HepG2 (cell line): ENCODE measurements at regions not wholly inside any gene's neighbourhood (a gene's known extent, or its start where the extent isn't known, plus 50 kb on each side); places are given as distances from the start of the nearest gene placed in this dataset.

Source experiments
- ATAC-seq: fragments of 200-7000 bp; cut with Tn5 transposase; 3 replicates; pipeline ENCODE4 v1.9.1; 2020; ENCODE audit warnings: mild to moderate bottlenecking, moderate library complexity
- BruUV-seq: library from RNA; stranded (reverse); fragments of 400-500 nt; replicated peaks from 2 replicates; lab custom pipeline; 2021; lab: Mats Ljungman, UMichigan
- CTCF ChIA-PET: fragments of 300-600 bp; formaldehyde crosslinking; extraction: SDS; loops from one replicate; lab custom pipeline; 2021; ENCODE audit warnings: low total read pairs, inconsistent platforms, low intra/inter-chr PET ratio; lab: Yijun Ruan, JAX
- POLR2A ChIA-PET: fragments of 350-600 bp; sonication (Branson Sonifier 250); formaldehyde crosslinking; loops from one replicate; lab custom pipeline; 2020; ENCODE audit warnings: antibody characterized with exemption, inconsistent platforms; lab: Yijun Ruan, JAX
- DNase-seq: peaks from one replicate; pipeline ENCODE4 v3.0.0-alpha.2; 2015; ENCODE audit warnings: low spot score
- FAIRE-seq: peaks from 3 replicates; lab custom pipeline; 2011; peaks lifted over from hg19 to GRCh38; lab: Jason Lieb, UNC
- H2AFZ ChIP-seq: one replicate; pipeline ENCODE4 v1.6.1; 2011; ENCODE audit warnings: low read length, inconsistent platforms
- H3K27ac ChIP-seq: fragments of 300-600 bp; 3 replicates; pipeline ENCODE4 v1.8.0; 2011; ENCODE audit warnings: mixed run types, mild to moderate bottlenecking, mixed read lengths, low read length, inconsistent platforms; ENCODE audit not compliant: insufficient read depth; ENCODE audit errors: extremely low read length
- H3K27me3 ChIP-seq, 2 experiments: fragments of 200-600 bp in 1 of 2; 2 replicates in 1 of 2; 3 replicates in 1 of 2; pipeline versions ENCODE4 v1.6.0 to v1.8.0; 2011; ENCODE audit warnings: low read length in 2 of 2, mild to moderate bottlenecking in 2 of 2, moderate library complexity in 2 of 2, inconsistent platforms in 1 of 2; ENCODE audit not compliant: insufficient read depth in 2 of 2, control insufficient read depth in 1 of 2
- H3K36me3 ChIP-seq, 2 experiments: fragments of 200-600 bp in 1 of 2; replicated peaks in 1 of 2; 2 replicates in 1 of 2; 3 replicates in 1 of 2; pipeline versions ENCODE4 v1.5.1 to v1.8.0; 2011; ENCODE audit warnings: low read length in 2 of 2, inconsistent platforms in 1 of 2; ENCODE audit not compliant: insufficient read depth in 2 of 2, control insufficient read depth in 1 of 2
- H3K4me1 ChIP-seq: 2 replicates; pipeline ENCODE4 v1.5.1; 2012; ENCODE audit warnings: low read length, inconsistent platforms; ENCODE audit not compliant: insufficient read depth
- H3K4me2 ChIP-seq: 2 replicates; pipeline ENCODE4 v1.6.0; 2011; ENCODE audit warnings: low read depth, low read length, inconsistent platforms
- H3K4me3 ChIP-seq, 3 experiments: fragments of 200-600 bp in 1 of 3; sonication (generic), shearing (Covaris generic) in 1 of 3; replicated peaks in 1 of 3; 2 replicates each; pipeline ENCODE4 v1.5.1; 2011 to 2016; ENCODE audit warnings: low read length in 3 of 3, inconsistent platforms in 2 of 3, low read depth in 2 of 3, mild to moderate bottlenecking in 2 of 3, control low read depth in 1 of 3, mixed read lengths in 1 of 3; ENCODE audit not compliant: insufficient read depth in 1 of 3
- H3K79me2 ChIP-seq: one replicate; pipeline ENCODE4 v1.6.1; 2011; ENCODE audit warnings: low read length, inconsistent platforms; ENCODE audit not compliant: insufficient read depth
- H3K9ac ChIP-seq: 2 replicates; pipeline ENCODE4 v1.6.0; 2011; ENCODE audit warnings: mild to moderate bottlenecking, low read depth, low read length, inconsistent platforms; ENCODE audit not compliant: insufficient read depth
- H3K9me3 ChIP-seq: 2 replicates; pipeline ENCODE4 v1.5.1; 2012; ENCODE audit warnings: mild to moderate bottlenecking, low read length
- H4K20me1 ChIP-seq: 2 replicates; pipeline ENCODE4 v1.6.0; 2011; ENCODE audit warnings: inconsistent platforms, mild to moderate bottlenecking, low read length, moderate library complexity; ENCODE audit not compliant: insufficient read depth
- ARID2 ChIP-seq: sonication (generic); formaldehyde crosslinking; IDR thresholded peaks from 2 replicates; pipeline ENCODE4 v1.8.1; 2022; ENCODE audit warnings: mild to moderate bottlenecking, missing genetic modification reagents, borderline replicate concordance
- HOXD1 ChIP-seq: sonication (generic); formaldehyde crosslinking; IDR thresholded peaks from 2 replicates; pipeline ENCODE4 v1.5.0; 2020; ENCODE audit warnings: missing genetic modification reagents
- TBX2 ChIP-seq: sonication (generic); formaldehyde crosslinking; IDR thresholded peaks from 2 replicates; pipeline ENCODE4 v1.5.0; 2020; ENCODE audit warnings: missing genetic modification reagents, mild to moderate bottlenecking, borderline replicate concordance
- ZNF263 ChIP-seq: sonication (generic); formaldehyde crosslinking; IDR thresholded peaks from 2 replicates; pipeline ENCODE4 v1.4.0; 2020; ENCODE audit warnings: missing genetic modification reagents
- ZNF572 ChIP-seq: sonication (generic); formaldehyde crosslinking; IDR thresholded peaks from 2 replicates; pipeline ENCODE4 v1.5.1; 2020; ENCODE audit warnings: mild to moderate bottlenecking, missing genetic modification reagents
- ZNF589 ChIP-seq: sonication (generic); formaldehyde crosslinking; conservative IDR thresholded peaks from 2 replicates; pipeline ENCODE4 v1.8.0; 2022; ENCODE audit warnings: mild to moderate bottlenecking, moderate library complexity, missing genetic modification reagents
- ZNF761 ChIP-seq: sonication (generic); formaldehyde crosslinking; conservative IDR thresholded peaks from 2 replicates; pipeline ENCODE4 v1.4.0; 2020; ENCODE audit warnings: mild to moderate bottlenecking, missing genetic modification reagents
- ZNF891 ChIP-seq: sonication (generic); formaldehyde crosslinking; IDR thresholded peaks from 2 replicates; pipeline ENCODE4 v1.5.0; 2020; ENCODE audit warnings: mild to moderate bottlenecking, missing genetic modification reagents
- ZSCAN22 ChIP-seq: sonication (generic); formaldehyde crosslinking; IDR thresholded peaks from 2 replicates; pipeline ENCODE4 v1.4.0; 2020; ENCODE audit warnings: mild to moderate bottlenecking, missing genetic modification reagents
- ZSCAN9 ChIP-seq: IDR thresholded peaks from 2 replicates; pipeline ENCODE4 v1.6.1; 2016; ENCODE audit warnings: borderline replicate concordance
- WGBS: methylation state at CpG from one replicate; pipeline ENCODE4 v1.1.6; 2017; ENCODE audit warnings: low lambda C conversion rate; 5-methylcytosine and 5-hydroxymethylcytosine counted together
- in situ Hi-C: cut with HindIII; loops from 2 replicates; pipeline ENCODE4 v1.10.0; 2017; ENCODE audit warnings: low pct_unique_long_range_greater_than_20kb; ENCODE audit not compliant: extremely low pct_ligation_motif_present
- intact Hi-C: fragments of 100-400 bp; cut with micrococcal nuclease; formaldehyde crosslinking; loops from one replicate; pipeline ENCODE4 v1.10.0; 2022; ENCODE audit not compliant: unreplicated experiment
- TF ChIP-seq, protein P1 (sequence below): sonication (generic); formaldehyde crosslinking; IDR thresholded peaks from 2 replicates; pipeline ENCODE4 v1.5.1; 2020; ENCODE audit warnings: mild to moderate bottlenecking, missing genetic modification reagents, moderate library complexity
- TF ChIP-seq, protein P2 (sequence below): sonication (generic); formaldehyde crosslinking; IDR thresholded peaks from 2 replicates; pipeline ENCODE4 v1.5.0; 2020; ENCODE audit warnings: mild to moderate bottlenecking, missing genetic modification reagents
- TF ChIP-seq, protein P3 (sequence below): sonication (generic); formaldehyde crosslinking; IDR thresholded peaks from 2 replicates; pipeline ENCODE4 v1.4.0; 2020; ENCODE audit warnings: missing genetic modification reagents

- Histone ChIP-seq H4K20me1 (no peaks in the 10 kb centered on the region), H3K27me3 (no peaks in the 10 kb centered on the region), H3K79me2 (no peaks in the 10 kb centered on the region), H3K36me3 (no peaks in the 10 kb centered on the region), H3K4me2 (no peak overlapping the region), H3K4me3 (no peak overlapping the region), H3K4me1 (no peaks in the 10 kb centered on the region), H3K27ac (no peak overlapping the region), H2AFZ (no peak overlapping the region), H3K9me3 (no peaks in the 10 kb centered on the region), H3K9ac (no peak overlapping the region)
- BruUV-seq, result no TSS peak
- TF ChIP-seq ZNF572 (no peak), ZSCAN22 (CRISPR knock-in tag) (no peak), HOXD1 (CRISPR knock-in tag) (no peak), ARID2 (no peak), ZNF891 (CRISPR knock-in tag) (no peak), ZSCAN9 (CRISPR knock-in tag) (no peak), ZNF589 (no peak), TBX2 (CRISPR knock-in tag) (no peak), ZNF761 (CRISPR knock-in tag) (no peak), ZNF263 (CRISPR knock-in tag) (no peak)
- TF ChIP-seq, protein P1, sequence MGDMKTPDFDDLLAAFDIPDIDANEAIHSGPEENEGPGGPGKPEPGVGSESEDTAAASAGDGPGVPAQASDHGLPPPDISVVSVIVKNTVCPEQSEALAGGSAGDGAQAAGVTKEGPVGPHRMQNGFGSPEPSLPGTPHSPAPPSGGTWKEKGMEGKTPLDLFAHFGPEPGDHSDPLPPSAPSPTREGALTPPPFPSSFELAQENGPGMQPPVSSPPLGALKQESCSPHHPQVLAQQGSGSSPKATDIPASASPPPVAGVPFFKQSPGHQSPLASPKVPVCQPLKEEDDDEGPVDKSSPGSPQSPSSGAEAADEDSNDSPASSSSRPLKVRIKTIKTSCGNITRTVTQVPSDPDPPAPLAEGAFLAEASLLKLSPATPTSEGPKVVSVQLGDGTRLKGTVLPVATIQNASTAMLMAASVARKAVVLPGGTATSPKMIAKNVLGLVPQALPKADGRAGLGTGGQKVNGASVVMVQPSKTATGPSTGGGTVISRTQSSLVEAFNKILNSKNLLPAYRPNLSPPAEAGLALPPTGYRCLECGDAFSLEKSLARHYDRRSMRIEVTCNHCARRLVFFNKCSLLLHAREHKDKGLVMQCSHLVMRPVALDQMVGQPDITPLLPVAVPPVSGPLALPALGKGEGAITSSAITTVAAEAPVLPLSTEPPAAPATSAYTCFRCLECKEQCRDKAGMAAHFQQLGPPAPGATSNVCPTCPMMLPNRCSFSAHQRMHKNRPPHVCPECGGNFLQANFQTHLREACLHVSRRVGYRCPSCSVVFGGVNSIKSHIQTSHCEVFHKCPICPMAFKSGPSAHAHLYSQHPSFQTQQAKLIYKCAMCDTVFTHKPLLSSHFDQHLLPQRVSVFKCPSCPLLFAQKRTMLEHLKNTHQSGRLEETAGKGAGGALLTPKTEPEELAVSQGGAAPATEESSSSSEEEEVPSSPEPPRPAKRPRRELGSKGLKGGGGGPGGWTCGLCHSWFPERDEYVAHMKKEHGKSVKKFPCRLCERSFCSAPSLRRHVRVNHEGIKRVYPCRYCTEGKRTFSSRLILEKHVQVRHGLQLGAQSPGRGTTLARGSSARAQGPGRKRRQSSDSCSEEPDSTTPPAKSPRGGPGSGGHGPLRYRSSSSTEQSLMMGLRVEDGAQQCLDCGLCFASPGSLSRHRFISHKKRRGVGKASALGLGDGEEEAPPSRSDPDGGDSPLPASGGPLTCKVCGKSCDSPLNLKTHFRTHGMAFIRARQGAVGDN (CRISPR knock-in tag), result no peak
- TF ChIP-seq, protein P2, sequence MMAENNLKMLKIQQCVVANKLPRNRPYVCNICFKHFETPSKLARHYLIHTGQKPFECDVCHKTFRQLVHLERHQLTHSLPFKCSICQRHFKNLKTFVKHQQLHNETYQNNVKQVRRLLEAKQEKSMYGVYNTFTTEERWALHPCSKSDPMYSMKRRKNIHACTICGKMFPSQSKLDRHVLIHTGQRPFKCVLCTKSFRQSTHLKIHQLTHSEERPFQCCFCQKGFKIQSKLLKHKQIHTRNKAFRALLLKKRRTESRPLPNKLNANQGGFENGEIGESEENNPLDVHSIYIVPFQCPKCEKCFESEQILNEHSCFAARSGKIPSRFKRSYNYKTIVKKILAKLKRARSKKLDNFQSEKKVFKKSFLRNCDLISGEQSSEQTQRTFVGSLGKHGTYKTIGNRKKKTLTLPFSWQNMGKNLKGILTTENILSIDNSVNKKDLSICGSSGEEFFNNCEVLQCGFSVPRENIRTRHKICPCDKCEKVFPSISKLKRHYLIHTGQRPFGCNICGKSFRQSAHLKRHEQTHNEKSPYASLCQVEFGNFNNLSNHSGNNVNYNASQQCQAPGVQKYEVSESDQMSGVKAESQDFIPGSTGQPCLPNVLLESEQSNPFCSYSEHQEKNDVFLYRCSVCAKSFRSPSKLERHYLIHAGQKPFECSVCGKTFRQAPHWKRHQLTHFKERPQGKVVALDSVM (CRISPR knock-in tag), result no peak
- TF ChIP-seq, protein P3, sequence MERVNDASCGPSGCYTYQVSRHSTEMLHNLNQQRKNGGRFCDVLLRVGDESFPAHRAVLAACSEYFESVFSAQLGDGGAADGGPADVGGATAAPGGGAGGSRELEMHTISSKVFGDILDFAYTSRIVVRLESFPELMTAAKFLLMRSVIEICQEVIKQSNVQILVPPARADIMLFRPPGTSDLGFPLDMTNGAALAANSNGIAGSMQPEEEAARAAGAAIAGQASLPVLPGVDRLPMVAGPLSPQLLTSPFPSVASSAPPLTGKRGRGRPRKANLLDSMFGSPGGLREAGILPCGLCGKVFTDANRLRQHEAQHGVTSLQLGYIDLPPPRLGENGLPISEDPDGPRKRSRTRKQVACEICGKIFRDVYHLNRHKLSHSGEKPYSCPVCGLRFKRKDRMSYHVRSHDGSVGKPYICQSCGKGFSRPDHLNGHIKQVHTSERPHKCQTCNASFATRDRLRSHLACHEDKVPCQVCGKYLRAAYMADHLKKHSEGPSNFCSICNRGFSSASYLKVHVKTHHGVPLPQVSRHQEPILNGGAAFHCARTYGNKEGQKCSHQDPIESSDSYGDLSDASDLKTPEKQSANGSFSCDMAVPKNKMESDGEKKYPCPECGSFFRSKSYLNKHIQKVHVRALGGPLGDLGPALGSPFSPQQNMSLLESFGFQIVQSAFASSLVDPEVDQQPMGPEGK, result no peak
- in situ Hi-C loops (no loop called here), intact Hi-C loops (no loop called here)
- no CpG with 5 or more reads among the region's 2 CpGs for WGBS
- no peak for DNase-seq
- FAIRE-seq, result no peak
- ChIA-PET POLR2A (no interaction called here), CTCF (no interaction called here)
- ATAC-seq, result no peak
Measured at GRCh38 chr18:2376707-2377106, 194.6 kb downstream of the METTL4 start.
